ENCODE measurements at regions not wholly inside any gene's neighbourhood (a gene's known extent, or its start where the extent isn't known, plus 50 kb on each side); places are given as distances from the start of the nearest gene placed in this dataset.
A peak's percentile ranks its signal among the peaks of the same experiment; 100 is the strongest.

DNA sequence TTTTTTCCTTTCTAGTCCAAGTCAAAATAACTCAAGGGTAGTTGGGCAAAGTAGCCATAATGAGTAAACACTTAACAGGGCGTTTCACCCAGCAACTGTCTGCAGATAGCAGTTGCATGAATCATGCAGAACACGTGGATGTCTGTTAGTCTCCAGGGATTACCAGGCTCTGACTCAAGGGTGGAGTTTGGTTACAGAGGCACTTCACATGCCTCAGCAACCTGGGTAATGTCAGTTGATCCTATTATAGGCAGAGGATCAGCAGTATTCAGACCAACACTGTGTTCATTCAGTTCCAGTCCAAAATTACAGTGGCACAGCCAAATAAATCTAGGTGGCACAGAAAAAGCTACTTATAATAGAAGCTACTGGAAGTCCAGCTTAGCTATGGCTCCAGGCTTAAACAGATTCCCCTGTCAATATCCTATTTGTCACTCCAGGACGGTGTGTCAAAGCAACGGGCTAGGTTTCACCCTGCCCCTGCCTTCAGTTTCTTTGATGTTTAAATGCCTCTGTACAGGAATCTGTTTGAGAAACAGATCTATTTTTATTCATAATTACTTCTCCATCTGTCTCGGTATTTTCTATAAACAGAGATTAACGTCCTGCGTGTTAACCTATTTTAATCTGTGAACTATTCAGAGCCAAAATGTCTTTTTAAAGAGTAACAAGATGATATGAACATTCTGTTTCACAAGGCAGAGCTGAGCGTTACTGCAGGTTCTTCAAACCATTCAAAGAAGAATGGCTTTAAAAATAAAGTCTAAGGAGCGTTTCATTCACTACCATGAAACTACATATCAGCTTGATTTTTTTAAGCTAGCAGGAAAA, 162.6 kb upstream of the AKR1E2 start:
- Histone ChIP-seq H4K20me1 (replicated peaks; ENCODE audit: control insufficient read depth, insufficient read depth, low read length) (no peaks in the 10 kb centered on the region), H3K4me2 (ENCODE audit: insufficient read depth, low read length) (peak overlapping the region; percentile 27; the same call in 1 of the 2 replicates), H3K9me3 (replicated peaks; ENCODE audit: control insufficient read depth, insufficient read depth, low read depth, low read length) (0 out of 2 replicates have a peak, but pooled peaks cover 3% of the 10 kb centered on the region), H3K9me1 (ENCODE audit: control insufficient read depth, insufficient read depth, low read length) (no peaks in the 10 kb centered on the region), H3K36me3 (ENCODE audit: control insufficient read depth, insufficient read depth, low read length) (no peaks in the 10 kb centered on the region), H3K79me2 (ENCODE audit: control insufficient read depth, insufficient read depth, low read length) (no peaks in the 10 kb centered on the region), H3K4me3 (no peak overlapping the region), H2AFZ (ENCODE audit: low read depth, low read length) (peak overlapping the region; percentile 65), H3K4me1 (replicated peaks in 1 of 2; ENCODE audit: control insufficient read depth in 2 of 2, insufficient read depth in 2 of 2, low read length in 2 of 2) (peaks cover 0 to 7% of the 10 kb centered on the region in 2 experiments; a peak in 3 of 5 replicates), H3K27ac (ENCODE audit: extremely low read depth, low read depth, low read length) (peak overlapping the region; percentile 38; the same call in 2 of the 3 replicates), H3K9ac (ENCODE audit: insufficient read depth in 1 of 2, low read depth in 2 of 2, low read length in 2 of 2) (no peak overlapping the region), H3K27me3 (ENCODE audit: control insufficient read depth in 2 of 2, insufficient read depth in 2 of 2, low read length in 2 of 2) (no peaks in the 10 kb centered on the region)
- 25% methylated on average over 9 of the region's 9 CpGs for WGBS (ENCODE audit: insufficient coverage, low coverage, missing lambda C conversion rate)
- ATAC-seq (peak; percentile 97), DNase-seq (ENCODE audit: extremely low read depth in 1 of 4, low spot score in 3 of 4) (peak; percentile 22 to 81 (median 48)), FAIRE-seq (peak; percentile 97)
- CTCF ChIA-PET (ENCODE audit: low intra/inter-chr PET ratio): no interaction called here
- in situ Hi-C loops (cut with MboI) (loop anchor here (10.0 kb wide), 1 partner anchor 1419 kb away; no protein-coding TSS in a partner anchor), intact Hi-C loops (cut with micrococcal nuclease) (no loop called here)
- POLR2A ChIA-PET: interaction anchor here (0.6 kb wide), 1 partner anchor 122 kb away, joined by 3 read pairs; no protein-coding TSS in a partner anchor
- BruUV-seq (replicated peaks): no TSS peak
- peak; percentile 52 for TF ChIP-seq RFX1 (IDR thresholded peaks at IDR 0.05)
- no peak for TF ChIP-seq SIRT6 (IDR thresholded peaks at IDR 0.05; ENCODE audit: low read depth, low read length)
- TF ChIP-seq, protein P1, sequence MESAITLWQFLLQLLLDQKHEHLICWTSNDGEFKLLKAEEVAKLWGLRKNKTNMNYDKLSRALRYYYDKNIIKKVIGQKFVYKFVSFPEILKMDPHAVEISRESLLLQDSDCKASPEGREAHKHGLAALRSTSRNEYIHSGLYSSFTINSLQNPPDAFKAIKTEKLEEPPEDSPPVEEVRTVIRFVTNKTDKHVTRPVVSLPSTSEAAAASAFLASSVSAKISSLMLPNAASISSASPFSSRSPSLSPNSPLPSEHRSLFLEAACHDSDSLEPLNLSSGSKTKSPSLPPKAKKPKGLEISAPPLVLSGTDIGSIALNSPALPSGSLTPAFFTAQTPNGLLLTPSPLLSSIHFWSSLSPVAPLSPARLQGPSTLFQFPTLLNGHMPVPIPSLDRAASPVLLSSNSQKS (CRISPR knock-in tag; IDR thresholded peaks at IDR 0.05): no peak
- no peak for TF ChIP-seq CHD2 (IDR thresholded peaks at IDR 0.05; ENCODE audit: low read depth, low read length)
- no peak for TF ChIP-seq ATF1 (CRISPR knock-in tag; IDR thresholded peaks at IDR 0.05)
- TF ChIP-seq ATF1 (tag; IDR thresholded peaks at IDR 0.05): 0 out of 2 replicates have a peak, but pooled peaks have one; percentile 21
- TF ChIP-seq ILK (tag; IDR thresholded peaks at IDR 0.05; ENCODE audit: borderline replicate concordance, low read depth): no peak
- TF ChIP-seq, protein P2, sequence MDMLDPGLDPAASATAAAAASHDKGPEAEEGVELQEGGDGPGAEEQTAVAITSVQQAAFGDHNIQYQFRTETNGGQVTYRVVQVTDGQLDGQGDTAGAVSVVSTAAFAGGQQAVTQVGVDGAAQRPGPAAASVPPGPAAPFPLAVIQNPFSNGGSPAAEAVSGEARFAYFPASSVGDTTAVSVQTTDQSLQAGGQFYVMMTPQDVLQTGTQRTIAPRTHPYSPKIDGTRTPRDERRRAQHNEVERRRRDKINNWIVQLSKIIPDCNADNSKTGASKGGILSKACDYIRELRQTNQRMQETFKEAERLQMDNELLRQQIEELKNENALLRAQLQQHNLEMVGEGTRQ (CRISPR knock-in tag; IDR thresholded peaks at IDR 0.05): 0 out of 2 replicates have a peak, but pooled peaks have one; percentile 8
- TF ChIP-seq, protein P3, sequence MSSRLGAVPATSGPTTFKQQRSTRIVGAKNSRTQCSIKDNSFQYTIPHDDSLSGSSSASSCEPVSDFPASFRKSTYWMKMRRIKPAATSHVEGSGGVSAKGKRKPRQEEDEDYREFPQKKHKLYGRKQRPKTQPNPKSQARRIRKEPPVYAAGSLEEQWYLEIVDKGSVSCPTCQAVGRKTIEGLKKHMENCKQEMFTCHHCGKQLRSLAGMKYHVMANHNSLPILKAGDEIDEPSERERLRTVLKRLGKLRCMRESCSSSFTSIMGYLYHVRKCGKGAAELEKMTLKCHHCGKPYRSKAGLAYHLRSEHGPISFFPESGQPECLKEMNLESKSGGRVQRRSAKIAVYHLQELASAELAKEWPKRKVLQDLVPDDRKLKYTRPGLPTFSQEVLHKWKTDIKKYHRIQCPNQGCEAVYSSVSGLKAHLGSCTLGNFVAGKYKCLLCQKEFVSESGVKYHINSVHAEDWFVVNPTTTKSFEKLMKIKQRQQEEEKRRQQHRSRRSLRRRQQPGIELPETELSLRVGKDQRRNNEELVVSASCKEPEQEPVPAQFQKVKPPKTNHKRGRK (tag; IDR thresholded peaks at IDR 0.05): no peak
- TF ChIP-seq, protein P4, sequence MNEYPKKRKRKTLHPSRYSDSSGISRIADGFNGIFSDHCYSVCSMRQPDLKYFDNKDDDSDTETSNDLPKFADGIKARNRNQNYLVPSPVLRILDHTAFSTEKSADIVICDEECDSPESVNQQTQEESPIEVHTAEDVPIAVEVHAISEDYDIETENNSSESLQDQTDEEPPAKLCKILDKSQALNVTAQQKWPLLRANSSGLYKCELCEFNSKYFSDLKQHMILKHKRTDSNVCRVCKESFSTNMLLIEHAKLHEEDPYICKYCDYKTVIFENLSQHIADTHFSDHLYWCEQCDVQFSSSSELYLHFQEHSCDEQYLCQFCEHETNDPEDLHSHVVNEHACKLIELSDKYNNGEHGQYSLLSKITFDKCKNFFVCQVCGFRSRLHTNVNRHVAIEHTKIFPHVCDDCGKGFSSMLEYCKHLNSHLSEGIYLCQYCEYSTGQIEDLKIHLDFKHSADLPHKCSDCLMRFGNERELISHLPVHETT (CRISPR knock-in tag; conservative IDR thresholded peaks at IDR 0.05 in 1 of 2, IDR thresholded peaks at IDR 0.05 in 1 of 2): peak in 1 of 2 experiments; percentile 68; a peak in 1 of 4 replicates
- TF ChIP-seq ADNP (tag; IDR thresholded peaks at IDR 0.05): no peak
- peak; percentile 70; the same call in 1 of the 2 replicates for TF ChIP-seq SMARCA4 (IDR thresholded peaks at IDR 0.05)
- TF ChIP-seq EWSR1 (IDR thresholded peaks at IDR 0.05; ENCODE audit: borderline replicate concordance, low read depth, partially characterized antibody): no peak
- TF ChIP-seq EP300 (IDR thresholded peaks at IDR 0.05; ENCODE audit: low read length): peak; percentile 81
- TF ChIP-seq KLF1 (tag; IDR thresholded peaks at IDR 0.05): peak; percentile 58; the same call in 1 of the 2 replicates
- peak; percentile 37 to 45; a peak in 2 of 4 replicates for TF ChIP-seq FOXK2 (conservative IDR thresholded peaks at IDR 0.05 in 1 of 2, IDR thresholded peaks at IDR 0.05 in 1 of 2; ENCODE audit: low read depth in 2 of 2)
- no peak for TF ChIP-seq NR2C1 (IDR thresholded peaks at IDR 0.05)
- TF ChIP-seq NR2C1 (tag; IDR thresholded peaks at IDR 0.05): no peak

All from K562 (cell line).